Rectal smooth muscle tissue (tissue), 1 donor: ENCODE measurements at regions not wholly inside any gene's neighbourhood (a gene's known extent, or its start where the extent isn't known, plus 50 kb on each side); places are given as distances from the start of the nearest gene placed in this dataset.

Experiments used
- H3K27ac ChIP-seq: one replicate; pipeline ENCODE4 v1.7.0; 2013; ENCODE audit warnings: low read depth, low read length, inconsistent platforms
- H3K27me3 ChIP-seq: one replicate; pipeline ENCODE4 v1.7.0; 2013; ENCODE audit warnings: low read length; ENCODE audit not compliant: control insufficient read depth, insufficient read depth
- H3K36me3 ChIP-seq: one replicate; pipeline ENCODE4 v1.7.0; 2013; ENCODE audit warnings: low read length; ENCODE audit not compliant: control insufficient read depth, insufficient read depth
- H3K4me1 ChIP-seq: one replicate; pipeline ENCODE4 v1.7.0; 2013; ENCODE audit warnings: low read length; ENCODE audit not compliant: control insufficient read depth, insufficient read depth
- H3K4me3 ChIP-seq: one replicate; pipeline ENCODE4 v1.7.0; 2013; ENCODE audit warnings: low read length
- H3K9ac ChIP-seq: one replicate; pipeline ENCODE4 v1.7.0; 2013; ENCODE audit warnings: low read length

DNA sequence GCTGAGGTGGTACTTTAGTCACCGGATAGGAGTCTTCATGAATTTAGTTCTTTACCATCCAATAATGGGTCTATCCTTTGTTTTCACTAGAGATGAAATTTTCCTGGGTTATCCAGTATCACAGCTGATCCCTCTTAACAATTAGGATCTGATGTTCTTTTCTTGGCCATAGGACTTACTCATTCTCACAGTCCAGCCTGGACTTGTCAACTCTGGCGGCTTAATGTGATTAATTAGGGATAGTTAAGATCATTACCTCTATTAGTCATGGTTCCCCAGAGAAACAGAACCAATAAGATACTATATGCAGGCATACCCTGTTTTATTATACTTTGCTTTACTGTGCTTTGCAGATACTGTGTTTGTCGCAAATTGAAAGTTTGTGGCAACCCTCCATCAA lies 272.7 kb upstream of the FAT4 start:
- H3K4me3 ChIP-seq: no peak overlapping the region
- no peaks in the 10 kb centered on the region for H3K4me1 ChIP-seq
- H3K27me3 ChIP-seq: no peaks in the 10 kb centered on the region
- no peak overlapping the region for H3K27ac ChIP-seq
- no peaks in the 10 kb centered on the region for H3K36me3 ChIP-seq
- no peak overlapping the region for H3K9ac ChIP-seq

DNA sequence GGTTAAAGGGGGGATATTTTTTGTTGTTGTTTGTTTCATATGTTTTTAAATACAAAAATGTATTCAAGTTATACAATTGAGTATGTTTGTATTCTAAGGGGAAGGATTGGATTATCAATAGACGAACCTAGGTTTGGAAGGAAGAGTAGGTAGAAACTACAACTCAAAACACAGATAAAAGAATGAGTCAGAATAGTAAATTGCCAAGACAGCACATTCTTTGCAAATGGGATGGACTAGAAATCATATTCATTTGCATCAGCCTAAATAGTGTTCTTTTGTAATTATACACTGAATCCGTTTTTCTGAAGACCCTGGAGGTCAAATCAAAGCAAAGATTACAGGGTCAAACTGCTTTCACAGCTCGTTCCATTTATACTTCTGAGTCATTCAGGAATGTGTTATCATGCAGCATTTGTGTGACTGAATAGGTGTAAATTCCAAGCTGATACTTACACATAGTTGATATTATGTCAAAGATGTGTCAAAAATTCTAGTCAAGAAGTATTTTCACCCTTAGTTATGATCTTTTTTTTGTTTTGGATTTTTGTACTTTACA lies 273.3 kb upstream of the FAT4 start:
- Histone ChIP-seq H3K4me3 (no peak overlapping the region), H3K27me3 (no peaks in the 10 kb centered on the region), H3K27ac (no peak overlapping the region), H3K9ac (no peak overlapping the region), H3K4me1 (no peaks in the 10 kb centered on the region), H3K36me3 (no peaks in the 10 kb centered on the region)

DNA sequence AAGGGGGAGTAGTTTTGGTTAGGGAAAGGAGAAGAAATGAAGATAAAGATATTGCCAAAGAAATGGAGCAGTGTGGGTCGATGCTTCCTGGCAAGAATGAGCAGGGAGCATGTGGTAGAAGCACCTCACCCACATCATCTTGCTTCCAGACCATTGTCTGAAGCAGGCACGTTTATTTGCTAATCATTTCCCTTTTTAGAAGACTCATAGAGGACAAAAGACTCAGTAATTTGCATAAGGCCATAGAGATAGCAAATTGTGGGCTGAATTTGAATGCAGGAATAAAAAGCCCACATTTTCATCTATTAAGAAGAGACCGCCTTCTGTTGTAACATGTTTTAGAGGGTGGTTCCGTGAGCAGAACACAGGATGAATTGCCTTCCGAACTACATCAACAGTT lies 275.2 kb upstream of the FAT4 start:
- Histone ChIP-seq H3K27ac (no peak overlapping the region), H3K36me3 (no peaks in the 10 kb centered on the region), H3K9ac (no peak overlapping the region), H3K4me3 (no peak overlapping the region), H3K27me3 (no peaks in the 10 kb centered on the region), H3K4me1 (no peaks in the 10 kb centered on the region)

DNA sequence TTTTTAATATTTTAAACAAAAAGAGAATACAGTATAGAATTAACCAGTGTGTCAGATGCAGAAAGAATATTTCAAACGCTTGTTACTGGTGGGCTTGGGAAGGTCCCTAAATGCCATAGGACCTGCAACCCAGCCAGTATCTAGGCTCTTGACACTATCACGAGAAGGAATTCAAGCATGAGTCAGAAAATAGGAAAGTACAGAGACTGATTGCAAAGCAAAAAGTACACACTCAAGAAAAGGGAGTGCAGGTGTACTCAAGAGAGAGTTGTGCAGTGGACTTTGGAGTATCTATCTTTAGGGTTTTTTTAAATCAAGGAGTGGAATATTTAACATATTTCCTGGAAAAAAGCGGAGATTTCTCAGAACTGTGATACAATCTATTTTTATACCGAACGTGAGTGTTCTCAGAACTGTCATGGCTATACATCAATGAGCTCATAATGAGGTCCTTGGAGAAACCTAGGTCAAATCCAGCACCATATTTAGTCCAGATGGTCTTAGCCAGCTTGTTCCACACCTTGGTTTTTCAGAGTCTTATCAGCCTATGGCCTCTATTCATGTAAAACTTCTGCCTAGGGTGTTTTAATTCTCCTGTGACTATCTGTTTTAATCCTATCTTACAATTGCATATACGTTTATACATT lies 291.8 kb upstream of the FAT4 start:
- Histone ChIP-seq H3K4me3 (no peak overlapping the region), H3K27ac (no peak overlapping the region), H3K4me1 (no peaks in the 10 kb centered on the region), H3K9ac (no peak overlapping the region), H3K36me3 (no peaks in the 10 kb centered on the region), H3K27me3 (no peaks in the 10 kb centered on the region)

DNA sequence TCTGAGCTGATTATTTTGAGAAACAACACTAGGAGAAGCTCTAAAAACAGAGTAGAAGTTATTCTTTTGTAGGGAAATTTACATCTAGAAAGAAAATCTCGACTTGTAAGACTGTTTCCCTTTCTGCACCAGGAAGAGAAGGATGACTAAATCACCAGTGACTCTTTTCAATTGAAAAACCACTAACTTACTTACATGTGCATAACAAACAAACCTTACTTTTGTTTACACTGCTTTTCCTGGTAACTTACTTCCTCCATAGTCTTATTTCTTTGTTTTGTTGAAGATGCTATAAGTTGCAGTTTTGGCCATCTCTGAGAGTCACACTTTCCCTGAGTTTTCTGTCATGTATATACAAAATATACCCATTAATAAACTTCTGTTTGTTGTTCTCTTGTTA lies 293.6 kb upstream of the FAT4 start:
- Histone ChIP-seq H3K27ac (no peak overlapping the region), H3K4me1 (no peaks in the 10 kb centered on the region), H3K36me3 (no peaks in the 10 kb centered on the region), H3K27me3 (no peaks in the 10 kb centered on the region), H3K4me3 (no peak overlapping the region), H3K9ac (no peak overlapping the region)

DNA sequence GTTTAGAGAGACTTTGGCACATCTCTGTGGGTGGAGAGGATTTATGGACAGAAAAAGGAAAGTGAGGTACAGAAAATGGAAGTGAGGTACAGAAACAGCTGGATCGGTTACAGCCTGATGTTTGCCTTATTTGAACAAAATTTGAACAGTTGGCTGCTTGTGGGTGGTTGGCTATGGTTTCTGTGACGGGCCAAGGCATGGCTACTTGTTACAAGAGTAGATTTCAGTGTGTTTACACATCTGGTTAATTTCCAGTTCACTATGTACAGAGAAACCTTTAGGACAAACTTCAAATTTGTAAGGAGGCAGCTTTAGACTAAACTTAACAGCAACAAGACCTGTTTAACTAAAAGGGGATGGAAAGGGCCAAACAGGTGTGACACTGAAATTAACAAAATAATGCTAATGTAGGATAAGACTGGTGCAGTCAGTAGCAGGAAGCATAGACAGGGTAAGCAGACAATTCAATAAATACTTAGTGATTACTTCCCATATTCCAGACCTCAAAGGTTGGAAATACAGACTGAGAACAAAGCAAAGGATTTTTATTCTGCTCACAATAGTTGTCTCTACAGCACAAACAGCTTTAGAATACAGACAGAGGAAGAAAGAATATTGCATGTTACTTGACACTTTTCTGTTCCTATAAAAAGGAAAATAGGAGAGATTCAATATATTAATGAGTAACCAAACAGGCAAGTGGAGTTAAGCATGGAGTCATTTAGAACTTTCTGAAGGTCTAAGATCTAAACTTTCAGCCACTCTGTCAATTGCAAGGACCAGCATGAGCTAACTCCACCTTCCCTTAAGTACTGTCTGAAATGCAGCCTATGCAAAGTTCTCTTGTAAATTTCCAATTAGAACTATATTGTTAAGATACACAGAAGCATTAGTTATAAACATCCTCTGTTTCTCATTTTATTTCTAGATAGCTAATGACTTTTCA lies 294.4 kb upstream of the FAT4 start:
- H3K27ac ChIP-seq: no peak overlapping the region
- no peaks in the 10 kb centered on the region for H3K36me3 ChIP-seq
- no peaks in the 10 kb centered on the region for H3K27me3 ChIP-seq
- no peaks in the 10 kb centered on the region for H3K4me1 ChIP-seq
- H3K4me3 ChIP-seq: no peak overlapping the region
- H3K9ac ChIP-seq: no peak overlapping the region

DNA sequence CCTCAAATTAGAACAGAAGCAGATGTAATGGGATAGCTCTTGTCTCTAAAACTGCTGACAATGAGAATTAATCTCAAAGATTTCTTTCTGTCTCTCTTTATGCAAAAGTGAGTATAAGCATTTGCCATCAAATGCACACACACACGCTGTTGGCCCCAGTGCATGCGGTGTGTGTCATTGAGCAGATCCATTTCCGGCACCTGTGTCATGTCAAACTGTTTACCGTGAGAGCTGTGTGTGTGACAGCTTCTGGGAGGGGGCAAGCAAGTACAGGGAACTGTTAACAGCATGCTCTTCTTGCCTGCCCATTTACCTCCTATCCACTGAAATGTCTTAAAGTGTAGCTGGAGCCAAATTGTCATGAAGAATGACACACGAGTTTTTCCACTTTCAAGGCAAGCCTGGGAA lies 297.9 kb upstream of the FAT4 start:
- no peaks in the 10 kb centered on the region for H3K36me3 ChIP-seq
- no peak overlapping the region for H3K4me3 ChIP-seq
- H3K4me1 ChIP-seq: no peaks in the 10 kb centered on the region
- H3K27me3 ChIP-seq: no peaks in the 10 kb centered on the region
- no peak overlapping the region for H3K27ac ChIP-seq
- no peak overlapping the region for H3K9ac ChIP-seq

DNA sequence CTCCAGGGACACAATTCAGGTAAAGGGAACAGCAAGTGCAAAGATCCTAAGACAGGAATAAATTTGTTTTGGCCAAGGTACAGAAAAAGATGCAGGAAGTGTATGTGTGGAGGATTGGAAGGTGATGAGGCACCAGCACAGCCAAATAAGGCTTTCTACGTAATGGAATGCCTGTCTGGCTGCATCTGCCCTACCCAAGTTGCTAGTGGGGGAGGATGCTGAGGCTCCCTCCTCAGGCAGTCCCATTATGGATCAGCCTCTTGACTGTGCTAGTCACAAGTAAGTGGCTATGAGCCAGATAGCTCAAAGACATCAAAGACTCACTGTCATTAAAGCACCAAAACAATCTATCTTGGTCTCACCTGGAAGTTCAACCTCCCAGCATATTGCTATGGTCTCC lies 300.9 kb upstream of the FAT4 start:
- H3K4me3 ChIP-seq: no peak overlapping the region
- H3K27ac ChIP-seq: no peak overlapping the region

DNA sequence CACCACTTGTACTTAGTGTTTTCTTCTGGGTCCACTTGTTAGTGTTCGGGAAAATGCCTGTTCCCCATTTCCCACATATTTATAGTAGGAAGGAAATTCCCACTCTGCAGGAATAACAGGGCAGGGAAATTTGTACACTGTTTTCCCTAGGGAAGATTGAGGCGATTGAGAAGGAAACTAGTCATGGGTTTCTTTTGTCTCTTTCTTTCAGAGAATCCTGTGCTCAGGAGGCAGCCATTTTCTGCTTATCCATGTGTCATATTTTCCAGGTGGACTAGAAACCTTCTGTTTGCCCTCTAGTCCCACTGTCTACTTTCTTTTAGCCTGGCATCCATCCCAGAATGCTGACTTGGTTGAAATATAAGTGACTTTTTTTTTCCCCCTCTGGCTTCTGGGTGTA lies 299.1 kb upstream of the ANKRD50 start:
- Histone ChIP-seq H3K4me1 (no peaks in the 10 kb centered on the region), H3K27me3 (no peaks in the 10 kb centered on the region), H3K9ac (no peak overlapping the region), H3K36me3 (no peaks in the 10 kb centered on the region), H3K4me3 (no peak overlapping the region), H3K27ac (no peak overlapping the region)

More for the DNA sequence above, 300.9 kb upstream of the FAT4 start:
- no peaks in the 10 kb centered on the region for H3K4me1 ChIP-seq
- H3K9ac ChIP-seq: no peak overlapping the region
- H3K36me3 ChIP-seq: no peaks in the 10 kb centered on the region
- H3K27me3 ChIP-seq: no peaks in the 10 kb centered on the region

DNA sequence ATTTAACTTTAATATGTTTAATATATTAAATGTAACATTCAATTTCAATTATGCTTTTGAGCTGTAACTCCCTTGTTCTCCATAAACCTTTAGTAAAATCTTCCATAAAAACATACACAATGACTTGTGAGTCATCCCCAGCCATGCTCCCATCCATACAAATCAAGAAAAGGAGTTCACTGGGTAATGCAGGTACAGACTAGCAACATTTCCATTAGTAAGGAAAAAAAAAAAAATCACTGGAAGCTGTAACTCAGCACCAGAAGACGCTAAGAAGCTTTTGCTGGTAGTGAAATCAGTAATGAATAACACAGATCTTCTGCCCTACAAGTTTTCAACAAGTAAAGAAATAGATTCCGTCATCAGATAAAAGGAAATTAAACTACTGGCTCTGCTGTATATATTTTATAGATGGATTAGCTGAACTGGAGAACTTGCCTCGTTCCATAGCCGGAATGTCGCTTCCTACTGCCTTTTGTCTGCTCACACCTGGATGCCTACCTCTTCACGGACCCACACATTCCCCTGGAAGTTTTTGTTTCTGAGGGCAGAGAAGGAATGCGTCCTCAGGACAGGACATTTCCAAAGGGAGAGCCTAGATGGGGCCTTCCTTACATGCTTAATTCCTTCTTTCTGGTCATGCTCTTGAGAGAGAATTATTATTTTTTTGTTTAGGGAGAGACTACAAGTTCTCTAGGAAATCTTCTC lies 298.4 kb upstream of the ANKRD50 start:
- H3K9ac ChIP-seq: no peak overlapping the region
- no peaks in the 10 kb centered on the region for H3K36me3 ChIP-seq
- H3K27me3 ChIP-seq: no peaks in the 10 kb centered on the region
- no peak overlapping the region for H3K4me3 ChIP-seq
- H3K27ac ChIP-seq: no peak overlapping the region
- H3K4me1 ChIP-seq: no peaks in the 10 kb centered on the region

DNA sequence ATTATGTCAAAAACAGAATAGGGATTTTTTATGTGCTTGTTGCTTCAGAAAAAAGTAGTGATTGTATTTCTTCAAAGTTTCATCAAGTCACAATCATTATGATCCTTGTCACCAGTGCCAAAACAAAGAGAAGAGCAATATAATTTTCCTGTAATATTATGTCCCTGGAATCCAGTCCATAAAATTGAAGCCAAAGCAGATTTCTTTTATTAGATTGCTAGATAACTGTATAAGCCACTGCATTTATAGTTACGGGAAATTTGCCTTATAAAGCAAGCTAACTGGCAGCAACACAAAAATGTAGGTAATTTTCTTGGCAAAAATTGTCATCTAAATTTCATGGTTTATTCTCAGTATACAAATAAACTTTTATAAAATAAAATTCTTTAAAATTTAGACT lies 296.1 kb upstream of the ANKRD50 start:
- no peak overlapping the region for H3K9ac ChIP-seq
- H3K27ac ChIP-seq: no peak overlapping the region
- no peak overlapping the region for H3K4me3 ChIP-seq
- no peaks in the 10 kb centered on the region for H3K4me1 ChIP-seq
- H3K36me3 ChIP-seq: no peaks in the 10 kb centered on the region
- H3K27me3 ChIP-seq: no peaks in the 10 kb centered on the region

DNA sequence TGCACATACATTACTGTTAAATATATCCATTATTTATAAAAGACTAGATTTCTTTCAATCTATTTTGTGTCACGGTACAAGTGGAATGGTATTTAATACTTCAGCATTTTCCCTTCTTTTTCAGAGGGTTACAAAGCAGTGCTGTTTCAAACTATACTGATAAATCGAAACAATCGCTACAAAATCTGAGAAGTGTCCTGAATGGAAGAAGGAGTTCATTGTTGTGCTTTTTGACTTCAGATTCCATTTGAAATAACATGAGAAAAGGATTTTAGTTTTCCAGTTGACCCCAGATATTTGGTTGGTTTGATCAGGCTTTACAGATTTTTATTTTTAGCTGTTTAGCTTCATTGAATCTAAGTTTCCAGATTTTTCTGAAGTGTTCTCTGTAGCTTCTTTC lies 292.1 kb upstream of the ANKRD50 start:
- H3K36me3 ChIP-seq: no peaks in the 10 kb centered on the region
- no peaks in the 10 kb centered on the region for H3K27me3 ChIP-seq
- H3K27ac ChIP-seq: no peak overlapping the region
- H3K4me1 ChIP-seq: no peaks in the 10 kb centered on the region
- H3K9ac ChIP-seq: no peak overlapping the region
- no peak overlapping the region for H3K4me3 ChIP-seq
